Glutamatergic neuron (in vitro differentiated cells): ENCODE measurements at regions not wholly inside any gene's neighbourhood (a gene's known extent, or its start where the extent isn't known, plus 50 kb on each side); places are given as distances from the start of the nearest gene placed in this dataset.
A peak's percentile ranks its signal among the peaks of the same experiment; 100 is the strongest.
"Not testable (repeated sequence)": the region's sequence is repeated elsewhere in the genome, so short reads cannot be mapped to it uniquely, and the experiment has no call there.

Experiments
- DNase-seq: peaks from one replicate; pipeline ENCODE4 v3.0.0; 2022
- H3K27ac Mint-ChIP-seq: one replicate; pipeline ENCODE4 v1.8.0; 2020; ENCODE audit warnings: mild to moderate bottlenecking, mixed read lengths, inconsistent platforms; ENCODE audit not compliant: unreplicated experiment
- H3K27me3 Mint-ChIP-seq: one replicate; pipeline ENCODE4 v1.8.0; 2020; ENCODE audit warnings: mild to moderate bottlenecking, moderate library complexity, mixed read lengths, inconsistent platforms; ENCODE audit not compliant: unreplicated experiment
- H3K36me3 Mint-ChIP-seq: one replicate; pipeline ENCODE4 v1.8.0; 2020; ENCODE audit warnings: mild to moderate bottlenecking, mixed read lengths, inconsistent platforms; ENCODE audit not compliant: unreplicated experiment
- H3K4me1 Mint-ChIP-seq: one replicate; pipeline ENCODE4 v1.8.0; 2020; ENCODE audit warnings: mild to moderate bottlenecking, low read depth, mixed read lengths, inconsistent platforms; ENCODE audit not compliant: unreplicated experiment
- H3K4me3 Mint-ChIP-seq: one replicate; pipeline ENCODE4 v1.8.0; 2020; ENCODE audit warnings: mild to moderate bottlenecking, mixed read lengths, inconsistent platforms; ENCODE audit not compliant: unreplicated experiment
- H3K9me3 Mint-ChIP-seq: one replicate; pipeline ENCODE4 v1.8.0; 2020; ENCODE audit warnings: mild to moderate bottlenecking, moderate library complexity, mixed read lengths, inconsistent platforms; ENCODE audit not compliant: unreplicated experiment
- CTCF ChIP-seq: fragments of 200-600 bp; sonication (generic); IDR thresholded peaks from one replicate; pipeline ENCODE4 v1.5.0; 2021; ENCODE audit not compliant: partially characterized antibody, unreplicated experiment

GRCh38 chr16:9155871-9156270 is 64.4 kb downstream of the HAPSTR1 start:
- Mint-ChIP-seq H3K9me3 (peaks cover 10% of the 10 kb centered on the region), H3K27me3 (peaks cover 2% of the 10 kb centered on the region), H3K27ac (no peak overlapping the region), H3K4me1 (peaks cover 16% of the 10 kb centered on the region), H3K36me3 (peaks cover 12% of the 10 kb centered on the region), H3K4me3 (no peak overlapping the region)
- no peak for DNase-seq
- no peak for TF ChIP-seq CTCF

GRCh38 chr16:9159839-9160550 is 68.6 kb downstream of the HAPSTR1 start:
- no peak overlapping the region for H3K4me3 Mint-ChIP-seq
- peaks cover 2% of the 10 kb centered on the region for H3K9me3 Mint-ChIP-seq
- peaks cover 13% of the 10 kb centered on the region for H3K4me1 Mint-ChIP-seq
- peaks cover 4% of the 10 kb centered on the region for H3K36me3 Mint-ChIP-seq
- H3K27ac Mint-ChIP-seq, result peak overlapping the region; percentile 72
- H3K27me3 Mint-ChIP-seq, result peaks cover 2% of the 10 kb centered on the region
- DNase-seq, result peak; percentile 79
- TF ChIP-seq CTCF, result peak; percentile 58

GRCh38 chr16:9160551-9160911 is 69.1 kb downstream of the HAPSTR1 start:
- TF ChIP-seq CTCF, result no peak
- Mint-ChIP-seq H3K9me3 (peaks cover 3% of the 10 kb centered on the region), H3K27me3 (peaks cover 2% of the 10 kb centered on the region), H3K36me3 (peaks cover 4% of the 10 kb centered on the region), H3K4me3 (no peak overlapping the region), H3K27ac (peak overlapping the region; percentile 72), H3K4me1 (peaks cover 14% of the 10 kb centered on the region)
- DNase-seq, result no peak

GRCh38 chr16:9165681-9166080 is 74.2 kb downstream of the HAPSTR1 start:
- no peak overlapping the region for H3K4me3 Mint-ChIP-seq
- peaks cover 16% of the 10 kb centered on the region for H3K9me3 Mint-ChIP-seq

GRCh38 chr16:9166326-9166993 is 75.0 kb downstream of the HAPSTR1 start:
- peaks cover 16% of the 10 kb centered on the region for H3K9me3 Mint-ChIP-seq
- H3K36me3 Mint-ChIP-seq, H3K27me3 Mint-ChIP-seq, H3K4me3 Mint-ChIP-seq: not testable (repeated sequence)
- peak; percentile 26 for DNase-seq
- peak overlapping the region; percentile 93 for H3K27ac Mint-ChIP-seq
- peaks cover 16% of the 10 kb centered on the region for H3K4me1 Mint-ChIP-seq

More at GRCh38 chr16:9165681-9166080, 74.2 kb downstream of the HAPSTR1 start:
- peak; percentile 42 for DNase-seq
- TF ChIP-seq CTCF, result no peak
- Mint-ChIP-seq H3K27ac (peak overlapping the region; percentile 93), H3K36me3 (peaks cover 7% of the 10 kb centered on the region), H3K4me1 (peaks cover 16% of the 10 kb centered on the region), H3K27me3 (peaks cover 2% of the 10 kb centered on the region)
